Ramos (cell line): ENCODE measurements at regions not wholly inside any gene's neighbourhood (a gene's known extent, or its start where the extent isn't known, plus 50 kb on each side); places are given as distances from the start of the nearest gene placed in this dataset.

Source experiments
- in situ Hi-C: fragments of 300-500 bp; cut with MboI; formaldehyde crosslinking; loops from one replicate; pipeline ENCODE4 v1.14.3; 2022; ENCODE audit warnings: low sequenced_read_pairs; ENCODE audit not compliant: unreplicated experiment

GRCh38 chr4:114280645-114281044 is 301.2 kb upstream of the ARSJ start:
- in situ Hi-C loops: no loop called here

- in situ Hi-C loops: no loop called here
Measured at GRCh38 chr4:114281164-114281960, 301.9 kb upstream of the ARSJ start.

- in situ Hi-C loops: no loop called here
Measured at GRCh38 chr4:114282937-114283336, 303.5 kb upstream of the ARSJ start.

GRCh38 chr4:114284629-114285028 is 305.2 kb upstream of the ARSJ start:
- in situ Hi-C loops: no loop called here

GRCh38 chr4:114286262-114286810 is 306.9 kb upstream of the ARSJ start:
- in situ Hi-C loops: no loop called here

- in situ Hi-C loops: no loop called here
Measured at GRCh38 chr4:114287079-114287696, 307.7 kb upstream of the ARSJ start.

GRCh38 chr4:114296126-114296525 is 302.5 kb upstream of the UGT8 start:
- in situ Hi-C loops: no loop called here

GRCh38 chr4:114302472-114302871 is 296.1 kb upstream of the UGT8 start:
- in situ Hi-C loops: no loop called here

- in situ Hi-C loops: no loop called here
Measured at GRCh38 chr4:114304046-114304445, 294.6 kb upstream of the UGT8 start.

GRCh38 chr4:114304567-114304966 is 294.0 kb upstream of the UGT8 start:
- in situ Hi-C loops: no loop called here

GRCh38 chr4:114306946-114307345 is 291.7 kb upstream of the UGT8 start:
- in situ Hi-C loops: no loop called here

- in situ Hi-C loops: no loop called here
Measured at GRCh38 chr4:114310296-114310925, 288.2 kb upstream of the UGT8 start.

- in situ Hi-C loops: no loop called here
Measured at GRCh38 chr4:114311787-114312186, 286.8 kb upstream of the UGT8 start.

- in situ Hi-C loops: no loop called here
Measured at GRCh38 chr4:114312338-114312737, 286.3 kb upstream of the UGT8 start.

GRCh38 chr4:114316789-114317188 is 281.8 kb upstream of the UGT8 start:
- in situ Hi-C loops: no loop called here

- in situ Hi-C loops: no loop called here
Measured at GRCh38 chr4:114317564-114317963, 281.0 kb upstream of the UGT8 start.

- in situ Hi-C loops: no loop called here
Measured at GRCh38 chr4:114318309-114318708, 280.3 kb upstream of the UGT8 start.

GRCh38 chr4:114320126-114320525 is 278.5 kb upstream of the UGT8 start:
- in situ Hi-C loops: no loop called here

- in situ Hi-C loops: no loop called here
Measured at GRCh38 chr4:114321366-114321765, 277.2 kb upstream of the UGT8 start.

GRCh38 chr4:114323841-114324240 is 274.8 kb upstream of the UGT8 start:
- in situ Hi-C loops: no loop called here

GRCh38 chr4:114326358-114326757 is 272.2 kb upstream of the UGT8 start:
- in situ Hi-C loops: no loop called here
